Left ventricle myocardium inferior (tissue), 1 donor: ENCODE measurements at regions not wholly inside any gene's neighbourhood (a gene's known extent, or its start where the extent isn't known, plus 50 kb on each side); places are given as distances from the start of the nearest gene placed in this dataset.

Experiments used
- DNase-seq: peaks from one replicate; pipeline ENCODE4 v3.0.0-alpha.2; 2020
- H3K27ac ChIP-seq: fragments of 200-600 bp; replicated peaks from 2 replicates; pipeline ENCODE4 v1.8.0; 2021
- H3K27me3 ChIP-seq: fragments of 200-600 bp; 2 replicates; pipeline ENCODE4 v1.8.0; 2021; ENCODE audit warnings: low read depth
- H3K36me3 ChIP-seq: fragments of 200-600 bp; 2 replicates; pipeline ENCODE4 v1.8.0; 2021
- H3K4me1 ChIP-seq: fragments of 200-600 bp; 2 replicates; pipeline ENCODE4 v1.8.0; 2021
- H3K4me3 ChIP-seq: fragments of 200-600 bp; 2 replicates; pipeline ENCODE4 v1.8.0; 2021; ENCODE audit warnings: mild to moderate bottlenecking, moderate library complexity
- H3K9me3 ChIP-seq: fragments of 200-600 bp; replicated peaks from 2 replicates; pipeline ENCODE4 v1.8.0; 2021
- intact Hi-C: fragments of 100-400 bp; cut with micrococcal nuclease; formaldehyde crosslinking; loops from one replicate; pipeline ENCODE4 v1.11.0; 2022
- TF ChIP-seq, protein P1 (sequence below): fragments of 200-600 bp; IDR thresholded peaks from 2 replicates; pipeline ENCODE4 v1.8.0; 2021; ENCODE audit warnings: antibody characterized with exemption, mild to moderate bottlenecking, borderline replicate concordance
- donor health status: DM: no; HTN: yes; CAD: no; lungs with severe emphysema.

GRCh38 chr9:17863924-17864323 lies 285.1 kb downstream of the SH3GL2 start:
- no peaks in the 10 kb centered on the region for H3K4me1 ChIP-seq
- H3K9me3 ChIP-seq = no peaks in the 10 kb centered on the region
- H3K4me3 ChIP-seq = no peak overlapping the region
- no peak overlapping the region for H3K27ac ChIP-seq
- no peaks in the 10 kb centered on the region for H3K36me3 ChIP-seq
- H3K27me3 ChIP-seq = no peaks in the 10 kb centered on the region
- intact Hi-C loops = no loop called here
- TF ChIP-seq, protein P1, sequence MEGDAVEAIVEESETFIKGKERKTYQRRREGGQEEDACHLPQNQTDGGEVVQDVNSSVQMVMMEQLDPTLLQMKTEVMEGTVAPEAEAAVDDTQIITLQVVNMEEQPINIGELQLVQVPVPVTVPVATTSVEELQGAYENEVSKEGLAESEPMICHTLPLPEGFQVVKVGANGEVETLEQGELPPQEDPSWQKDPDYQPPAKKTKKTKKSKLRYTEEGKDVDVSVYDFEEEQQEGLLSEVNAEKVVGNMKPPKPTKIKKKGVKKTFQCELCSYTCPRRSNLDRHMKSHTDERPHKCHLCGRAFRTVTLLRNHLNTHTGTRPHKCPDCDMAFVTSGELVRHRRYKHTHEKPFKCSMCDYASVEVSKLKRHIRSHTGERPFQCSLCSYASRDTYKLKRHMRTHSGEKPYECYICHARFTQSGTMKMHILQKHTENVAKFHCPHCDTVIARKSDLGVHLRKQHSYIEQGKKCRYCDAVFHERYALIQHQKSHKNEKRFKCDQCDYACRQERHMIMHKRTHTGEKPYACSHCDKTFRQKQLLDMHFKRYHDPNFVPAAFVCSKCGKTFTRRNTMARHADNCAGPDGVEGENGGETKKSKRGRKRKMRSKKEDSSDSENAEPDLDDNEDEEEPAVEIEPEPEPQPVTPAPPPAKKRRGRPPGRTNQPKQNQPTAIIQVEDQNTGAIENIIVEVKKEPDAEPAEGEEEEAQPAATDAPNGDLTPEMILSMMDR = no peak
- DNase-seq = no peak

DNA sequence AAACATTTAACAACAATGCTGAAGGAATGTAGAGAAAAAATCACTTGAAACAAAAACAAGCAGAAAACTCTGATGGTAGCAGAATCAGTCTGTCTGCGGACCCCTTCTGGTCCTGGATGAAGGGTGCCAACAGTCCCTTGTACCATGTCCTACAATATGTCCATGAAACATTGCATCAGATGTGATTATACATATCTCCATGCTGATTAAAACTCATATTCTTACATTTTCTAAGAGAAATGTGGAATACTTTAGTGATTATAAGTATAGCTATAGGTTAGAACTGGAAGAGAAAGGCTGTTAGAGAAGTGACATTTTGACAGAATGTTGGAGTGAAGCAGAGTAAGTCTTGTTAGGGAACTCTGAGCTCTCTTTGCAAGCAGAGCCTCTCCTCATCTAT lies 286.1 kb downstream of the SH3GL2 start:
- TF ChIP-seq, protein P1 = no peak
- Histone ChIP-seq H3K36me3 (no peaks in the 10 kb centered on the region), H3K4me3 (no peak overlapping the region), H3K9me3 (no peaks in the 10 kb centered on the region), H3K4me1 (no peaks in the 10 kb centered on the region), H3K27me3 (no peaks in the 10 kb centered on the region), H3K27ac (no peak overlapping the region)
- DNase-seq = no peak
- intact Hi-C loops = no loop called here

DNA sequence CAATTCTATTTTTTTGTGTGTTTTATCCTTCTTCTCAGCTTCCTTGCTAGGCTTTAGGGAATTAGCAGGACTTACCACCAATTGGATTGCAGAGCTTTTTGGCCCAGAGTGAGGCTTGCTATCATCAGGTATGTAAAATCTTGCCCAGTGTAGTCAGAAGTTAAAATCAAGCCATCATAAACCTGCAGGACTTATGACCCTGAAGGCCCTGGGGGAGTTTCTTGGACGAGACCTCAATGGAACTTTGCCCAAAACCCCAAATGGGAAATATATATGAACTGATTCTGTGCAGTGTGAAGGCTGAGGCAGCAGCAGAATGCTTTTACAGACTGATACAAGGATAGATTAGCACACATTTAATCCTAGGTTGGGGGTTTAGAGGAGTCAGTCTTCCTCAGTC lies 287.0 kb downstream of the SH3GL2 start:
- Histone ChIP-seq H3K4me1 (no peaks in the 10 kb centered on the region), H3K36me3 (no peaks in the 10 kb centered on the region), H3K4me3 (no peak overlapping the region), H3K27ac (no peak overlapping the region), H3K27me3 (no peaks in the 10 kb centered on the region), H3K9me3 (no peaks in the 10 kb centered on the region)
- intact Hi-C loops = no loop called here
- TF ChIP-seq, protein P1 = no peak
- no peak for DNase-seq

GRCh38 chr9:17870722-17871121 lies 291.9 kb downstream of the SH3GL2 start:
- H3K4me1 ChIP-seq = no peaks in the 10 kb centered on the region
- no peaks in the 10 kb centered on the region for H3K27me3 ChIP-seq
- no peak overlapping the region for H3K4me3 ChIP-seq
- H3K36me3 ChIP-seq = no peaks in the 10 kb centered on the region
- TF ChIP-seq, protein P1 = no peak
- H3K27ac ChIP-seq = no peak overlapping the region
- DNase-seq = no peak
- intact Hi-C loops = no loop called here
- H3K9me3 ChIP-seq = peaks cover 4% of the 10 kb centered on the region

DNA sequence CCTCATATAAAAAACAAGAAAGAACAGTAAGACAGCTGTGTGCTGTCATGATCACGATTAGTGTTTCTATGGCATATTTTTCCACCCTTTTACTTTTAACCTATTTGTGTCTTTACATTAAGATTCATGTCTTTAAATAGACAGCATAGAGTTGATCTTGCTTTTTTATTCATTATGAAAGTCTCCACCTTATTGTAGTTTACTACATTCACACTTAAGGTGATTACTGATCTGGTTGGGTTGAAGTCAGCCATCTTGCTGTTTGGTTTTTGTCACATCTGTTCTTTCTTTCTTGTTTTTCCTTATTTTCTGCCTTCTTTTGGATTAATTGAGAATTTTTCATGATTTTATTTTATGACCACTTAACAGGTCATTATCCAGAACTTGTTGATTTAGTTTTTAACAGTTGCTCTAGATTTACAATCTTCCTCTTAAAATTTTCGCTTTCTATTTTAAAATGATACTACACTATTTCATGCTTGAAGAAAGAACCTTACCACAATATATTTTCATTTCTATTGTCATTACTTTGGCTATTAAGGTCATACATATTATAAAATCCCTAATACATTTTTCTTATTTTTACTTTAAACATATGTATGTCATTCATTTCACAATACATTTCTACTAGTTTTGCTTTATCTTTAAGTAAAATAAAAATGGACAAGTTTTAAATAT lies 292.5 kb downstream of the SH3GL2 start:
- no peak overlapping the region for H3K4me3 ChIP-seq
- no peak overlapping the region for H3K27ac ChIP-seq
- intact Hi-C loops = no loop called here
- no peak for DNase-seq
- no peaks in the 10 kb centered on the region for H3K27me3 ChIP-seq
- TF ChIP-seq, protein P1 = no peak
- H3K36me3 ChIP-seq = no peaks in the 10 kb centered on the region
- peaks cover 4% of the 10 kb centered on the region for H3K9me3 ChIP-seq
- H3K4me1 ChIP-seq = no peaks in the 10 kb centered on the region
